Ascending aorta (tissue), 2 donors: ENCODE measurements at regions not wholly inside any gene's neighbourhood (a gene's known extent, or its start where the extent isn't known, plus 50 kb on each side); places are given as distances from the start of the nearest gene placed in this dataset.

ENCODE experiments used
- DNase-seq, 2 donors: peaks; one replicate each; pipeline ENCODE4 v3.0.0-alpha.2; 2019; ENCODE audit warnings: low spot score in 2 of 2
- H3K27ac ChIP-seq, 2 donors: fragments of 200-600 bp; sonication (generic); one replicate each; pipeline ENCODE4 v1.5.1; 2016 to 2017; ENCODE audit warnings: mild to moderate bottlenecking in 1 of 2
- H3K27me3 ChIP-seq: fragments of 200-600 bp; sonication (generic); one replicate; pipeline ENCODE4 v1.5.1; 2017
- H3K36me3 ChIP-seq, 2 donors: fragments of 200-600 bp; sonication (generic); one replicate each; pipeline ENCODE4 v1.5.1; 2016
- H3K4me1 ChIP-seq, 2 donors: fragments of 200-600 bp; sonication (generic); one replicate each; pipeline ENCODE4 v1.5.1; 2016 to 2017; ENCODE audit warnings: mild to moderate bottlenecking in 1 of 2
- H3K4me3 ChIP-seq, 2 donors: fragments of 200-600 bp; sonication (generic); one replicate each; pipeline ENCODE4 v1.5.1; 2016 to 2017; ENCODE audit warnings: mild to moderate bottlenecking in 1 of 2
- H3K9me3 ChIP-seq, 2 donors: fragments of 200-600 bp; sonication (generic); one replicate each; pipeline ENCODE4 v1.5.1; 2016
- CTCF ChIP-seq, 3 experiments: fragments of 200-600 bp in 2 of 3; fragments of 450-650 bp in 1 of 3; sonication (generic) in 2 of 3; IDR thresholded peaks; one replicate each; pipeline ENCODE4 v1.5.1; 2016 to 2019; ENCODE audit warnings: antibody characterized with exemption in 3 of 3, mild to moderate bottlenecking in 1 of 3, moderate library complexity in 1 of 3
- intact Hi-C: fragments of 100-400 bp; cut with DNase I; formaldehyde crosslinking; loops from one replicate; pipeline ENCODE4 v1.15.1; 2023

- no peak for TF ChIP-seq CTCF (IDR thresholded peaks at IDR 0.05)
- H3K4me1 ChIP-seq, result no peaks in the 10 kb centered on the region
- no peaks in the 10 kb centered on the region for H3K27me3 ChIP-seq
- no peaks in the 10 kb centered on the region for H3K36me3 ChIP-seq
- no peak overlapping the region for H3K4me3 ChIP-seq
- no peak for DNase-seq
- H3K9me3 ChIP-seq, result no peaks in the 10 kb centered on the region
- no peak overlapping the region for H3K27ac ChIP-seq
- intact Hi-C loops, result no loop called here
These were observed 56.2 kb upstream of the ELAC2 start for GRCh38 chr17:13074026-13074425.

GRCh38 chr17:13073018-13073417, 55.2 kb upstream of the ELAC2 start:
- no peak for DNase-seq
- H3K4me1 ChIP-seq, result no peaks in the 10 kb centered on the region
- H3K9me3 ChIP-seq, result no peaks in the 10 kb centered on the region
- no peaks in the 10 kb centered on the region for H3K36me3 ChIP-seq
- no peaks in the 10 kb centered on the region for H3K27me3 ChIP-seq
- intact Hi-C loops, result no loop called here
- TF ChIP-seq CTCF (IDR thresholded peaks at IDR 0.05), result no peak
- H3K4me3 ChIP-seq, result no peak overlapping the region
- no peak overlapping the region for H3K27ac ChIP-seq

- TF ChIP-seq CTCF (IDR thresholded peaks at IDR 0.05), result no peak
- Histone ChIP-seq H3K36me3 (no peaks in the 10 kb centered on the region), H3K27me3 (no peaks in the 10 kb centered on the region), H3K27ac (no peak overlapping the region), H3K9me3 (no peaks in the 10 kb centered on the region), H3K4me3 (no peak overlapping the region), H3K4me1 (no peaks in the 10 kb centered on the region)
- DNase-seq, result no peak
- intact Hi-C loops, result no loop called here
These were observed 52.9 kb upstream of the ELAC2 start for GRCh38 chr17:13070732-13071131.

- intact Hi-C loops, result no loop called here
- Histone ChIP-seq H3K9me3 (no peaks in the 10 kb centered on the region), H3K27ac (no peak overlapping the region), H3K27me3 (no peaks in the 10 kb centered on the region), H3K36me3 (no peaks in the 10 kb centered on the region), H3K4me3 (no peak overlapping the region), H3K4me1 (no peaks in the 10 kb centered on the region)
- no peak for TF ChIP-seq CTCF (IDR thresholded peaks at IDR 0.05)
- DNase-seq, result no peak
These were observed 49.9 kb upstream of the ELAC2 start for GRCh38 chr17:13067629-13068303.
